Activated CD4-positive, alpha-beta T cell treated with anti-CD3 and anti-CD28 coated beads, Interleukin-2, amount 10 ng/mL, durations not matched to agents 7 days and 5 days (primary cell): ENCODE measurements at regions not wholly inside any gene's neighbourhood (a gene's known extent, or its start where the extent isn't known, plus 50 kb on each side); places are given as distances from the start of the nearest gene placed in this dataset.

ENCODE experiments used
- CTCF ChIA-PET: fragments of 350-600 bp; sonication (Branson Sonifier 250); formaldehyde crosslinking; loops from one replicate; lab custom pipeline; 2021; ENCODE audit warnings: antibody characterized with exemption; lab: Charles Lee
- POLR2A ChIA-PET: fragments of 350-600 bp; sonication (Branson Sonifier 250); formaldehyde crosslinking; loops from one replicate; lab custom pipeline; 2021; ENCODE audit warnings: antibody characterized with exemption; lab: Charles Lee
- DNase-seq: peaks from one replicate; pipeline ENCODE4 v3.0.0-alpha.2; 2020
- H3K27ac Mint-ChIP-seq: one replicate; pipeline ENCODE4 v1.8.0; 2021; ENCODE audit warnings: mild to moderate bottlenecking, moderate library complexity, mixed read lengths
- H3K27me3 Mint-ChIP-seq: one replicate; pipeline ENCODE4 v1.8.0; 2021; ENCODE audit warnings: mixed read lengths
- H3K36me3 Mint-ChIP-seq: one replicate; pipeline ENCODE4 v1.8.0; 2021; ENCODE audit warnings: low read depth, mixed read lengths
- H3K4me1 Mint-ChIP-seq: one replicate; pipeline ENCODE4 v1.8.0; 2021; ENCODE audit warnings: mixed read lengths
- H3K4me3 Mint-ChIP-seq: one replicate; pipeline ENCODE4 v1.8.0; 2021; ENCODE audit warnings: mild to moderate bottlenecking, moderate library complexity, mixed read lengths
- H3K9me3 Mint-ChIP-seq: one replicate; pipeline ENCODE4 v1.8.0; 2021; ENCODE audit warnings: mixed read lengths

DNA sequence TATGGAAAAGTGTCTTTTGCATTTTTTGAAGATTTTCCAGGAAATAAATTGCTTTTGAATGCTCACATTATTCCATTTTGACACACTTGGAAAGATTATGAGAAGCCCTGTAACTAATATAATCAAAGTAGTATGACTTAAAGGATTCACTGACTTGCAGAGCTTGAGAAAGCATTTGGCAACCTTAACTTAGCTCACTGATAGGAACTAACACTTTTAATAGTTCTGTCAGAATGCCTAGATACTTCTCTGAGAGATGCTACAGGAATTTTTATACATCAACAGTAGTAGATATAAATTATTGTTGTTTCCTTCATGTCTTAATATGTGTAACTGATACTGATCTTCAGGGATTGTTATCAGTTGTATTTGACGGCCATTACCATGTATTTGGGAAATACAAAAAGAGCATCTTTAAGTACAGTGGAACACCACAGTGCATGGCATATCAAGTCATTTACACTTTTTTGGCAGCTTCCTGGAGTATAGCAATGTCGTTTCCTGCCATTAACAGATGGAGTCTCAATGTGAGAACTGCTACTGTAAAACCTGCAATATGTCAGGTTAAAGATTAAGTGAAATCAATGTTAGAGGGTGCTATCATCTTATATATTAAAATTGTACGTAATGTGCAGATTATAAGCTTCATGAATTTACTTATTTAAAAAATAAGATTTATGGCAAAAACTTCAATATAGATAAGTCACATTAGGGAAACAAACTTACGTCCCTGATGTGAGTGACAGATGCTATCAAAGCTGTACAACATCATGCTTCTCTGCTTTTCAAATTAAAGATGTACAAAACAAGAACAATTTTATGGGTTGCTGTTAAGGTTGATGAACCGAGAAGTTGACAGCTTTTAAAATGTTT lies 1159.8 kb upstream of the MIR17HG start:
- Mint-ChIP-seq H3K27ac (no peak overlapping the region), H3K4me1 (no peaks in the 10 kb centered on the region), H3K9me3 (peaks cover 4% of the 10 kb centered on the region), H3K36me3 (no peaks in the 10 kb centered on the region), H3K27me3 (no peaks in the 10 kb centered on the region), H3K4me3 (no peak overlapping the region)
- DNase-seq, result no peak
- CTCF ChIA-PET, result interaction anchor here (0.9 kb wide), 1 partner anchor 12 kb away, joined by 3 read pairs; no protein-coding TSS in a partner anchor
- POLR2A ChIA-PET, result no interaction called here

DNA sequence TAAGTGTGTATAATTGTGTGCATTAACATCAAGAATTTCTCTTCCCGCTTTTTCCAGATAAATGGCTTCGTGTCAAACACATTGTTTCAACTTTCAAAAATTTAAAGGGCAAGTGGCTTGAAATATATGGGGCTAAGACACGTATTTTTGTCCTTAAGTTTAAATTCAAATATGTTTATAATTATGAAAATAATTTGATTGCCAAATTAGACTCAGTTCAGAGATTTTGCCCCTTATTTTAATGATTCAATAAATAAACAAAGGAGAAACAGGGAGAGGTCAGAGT lies 1159.2 kb upstream of the MIR17HG start:
- no peak overlapping the region for H3K27ac Mint-ChIP-seq
- no peaks in the 10 kb centered on the region for H3K27me3 Mint-ChIP-seq
- no peak overlapping the region for H3K4me3 Mint-ChIP-seq
- H3K4me1 Mint-ChIP-seq, result no peaks in the 10 kb centered on the region
- no peaks in the 10 kb centered on the region for H3K36me3 Mint-ChIP-seq
- ChIA-PET POLR2A (no interaction called here), CTCF (interaction anchor here (0.9 kb wide), 1 partner anchor 11 kb away, joined by 3 read pairs; no protein-coding TSS in a partner anchor)
- peaks cover 4% of the 10 kb centered on the region for H3K9me3 Mint-ChIP-seq
- DNase-seq, result no peak

DNA sequence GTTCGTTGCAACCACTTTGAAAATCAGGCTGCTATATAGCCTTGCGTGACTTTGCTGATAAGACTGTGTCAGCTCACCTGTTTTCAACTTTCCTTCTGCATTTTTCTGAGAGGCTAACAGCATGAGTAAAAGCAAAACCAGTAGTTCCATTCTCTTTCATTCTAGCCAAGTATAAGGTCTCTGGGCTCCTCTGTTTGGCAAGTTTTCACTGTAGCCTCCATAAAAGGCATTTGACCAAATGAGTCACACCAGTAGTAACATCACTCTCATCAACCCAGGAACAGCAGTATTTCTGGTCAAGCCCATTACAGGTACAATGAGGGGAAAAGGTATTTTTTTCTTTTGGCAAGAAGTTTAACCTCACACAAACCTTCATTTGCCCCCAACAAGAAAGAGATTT lies 1149.8 kb upstream of the MIR17HG start:
- Mint-ChIP-seq H3K4me3 (no peak overlapping the region), H3K4me1 (no peaks in the 10 kb centered on the region), H3K27ac (no peak overlapping the region), H3K36me3 (no peaks in the 10 kb centered on the region), H3K27me3 (no peaks in the 10 kb centered on the region), H3K9me3 (peaks cover 4% of the 10 kb centered on the region)
- POLR2A ChIA-PET, result no interaction called here
- no peak for DNase-seq
- CTCF ChIA-PET, result no interaction called here

DNA sequence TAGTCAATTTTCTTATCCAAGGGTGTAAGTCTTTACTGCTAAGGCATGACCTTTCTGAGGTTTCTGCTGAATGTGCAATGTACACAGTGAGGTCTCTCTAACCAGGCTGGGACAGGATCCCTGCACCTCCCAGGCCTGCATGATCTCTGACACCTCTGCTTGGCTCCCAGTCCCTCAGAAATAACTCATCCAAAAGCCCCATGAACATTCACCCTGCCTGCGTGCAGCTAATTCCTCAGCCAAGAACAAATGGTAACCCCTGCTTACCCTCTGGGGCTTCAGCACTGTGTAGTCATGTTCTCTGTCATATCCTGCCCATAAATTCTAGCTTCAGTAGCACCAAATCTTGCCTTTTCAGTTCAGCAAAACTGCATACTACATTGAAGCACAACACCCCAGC lies 1146.3 kb upstream of the MIR17HG start:
- Mint-ChIP-seq H3K27me3 (no peaks in the 10 kb centered on the region), H3K4me1 (no peaks in the 10 kb centered on the region), H3K9me3 (peaks cover 9% of the 10 kb centered on the region), H3K27ac (no peak overlapping the region), H3K4me3 (no peak overlapping the region), H3K36me3 (no peaks in the 10 kb centered on the region)
- ChIA-PET POLR2A (no interaction called here), CTCF (no interaction called here)
- no peak for DNase-seq

DNA sequence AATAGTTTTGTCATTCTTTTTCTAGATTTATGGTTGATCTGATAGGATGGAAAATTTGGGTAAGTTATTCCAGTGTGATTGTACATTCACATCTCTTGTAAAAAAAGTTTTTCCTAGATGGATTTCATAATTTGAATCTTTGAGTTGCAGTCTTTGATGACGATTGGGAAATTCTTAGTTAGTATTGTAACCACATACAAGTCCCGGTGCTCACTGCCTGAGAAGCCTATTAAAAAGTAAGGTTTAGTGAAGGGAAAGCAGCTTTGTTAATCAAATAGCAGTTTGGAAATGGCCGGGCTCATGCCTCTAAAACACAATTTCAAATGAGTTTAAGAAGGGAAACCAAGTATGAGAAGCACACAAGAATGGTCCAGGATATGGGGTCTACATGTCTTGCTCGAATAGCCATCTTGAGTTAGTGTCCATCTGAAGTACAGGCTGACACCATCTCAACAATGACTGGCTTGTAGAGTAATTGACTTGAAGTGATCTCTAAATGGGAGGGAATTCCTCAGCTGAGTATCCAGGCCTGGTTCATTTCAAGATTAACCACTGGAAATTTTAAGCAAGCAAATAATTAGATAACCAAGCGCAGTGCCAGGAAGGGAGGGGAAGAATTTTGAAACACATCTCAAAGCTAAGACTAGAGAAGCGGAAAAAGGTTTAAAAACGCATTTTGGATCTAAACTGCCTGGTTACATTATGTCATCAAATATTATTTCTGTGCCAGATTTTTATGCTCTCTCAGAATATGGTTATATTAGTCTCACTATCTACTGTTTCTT lies 1145.6 kb upstream of the MIR17HG start:
- DNase-seq, result no peak
- H3K4me3 Mint-ChIP-seq, result no peak overlapping the region
- H3K27ac Mint-ChIP-seq, result no peak overlapping the region
- H3K27me3 Mint-ChIP-seq, result no peaks in the 10 kb centered on the region
- no peaks in the 10 kb centered on the region for H3K36me3 Mint-ChIP-seq
- POLR2A ChIA-PET, result no interaction called here
- CTCF ChIA-PET, result no interaction called here
- H3K4me1 Mint-ChIP-seq, result no peaks in the 10 kb centered on the region
- peaks cover 14% of the 10 kb centered on the region for H3K9me3 Mint-ChIP-seq

DNA sequence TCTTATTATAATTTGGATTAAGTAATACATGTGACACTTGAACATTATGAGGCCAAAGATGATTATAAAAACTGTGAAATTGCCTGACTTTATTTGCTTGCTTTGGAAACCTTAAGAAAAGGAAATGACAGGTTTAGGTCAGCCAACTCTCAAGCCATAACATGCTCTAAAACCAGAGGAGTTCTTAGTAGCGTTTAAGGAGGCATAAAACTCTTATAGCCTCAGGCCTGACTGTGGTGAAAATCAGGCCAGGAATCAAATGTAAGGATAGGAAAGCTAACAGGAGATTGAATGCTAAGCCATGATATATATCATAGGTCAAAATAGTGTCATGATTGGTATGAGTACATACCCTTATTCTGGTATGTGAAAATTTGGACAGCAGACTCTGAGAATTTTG lies 1142.4 kb upstream of the MIR17HG start:
- ChIA-PET CTCF (no interaction called here), POLR2A (no interaction called here)
- Mint-ChIP-seq H3K4me1 (no peaks in the 10 kb centered on the region), H3K36me3 (no peaks in the 10 kb centered on the region), H3K4me3 (no peak overlapping the region), H3K27ac (no peak overlapping the region), H3K27me3 (no peaks in the 10 kb centered on the region), H3K9me3 (peaks cover 24% of the 10 kb centered on the region)
- no peak for DNase-seq

DNA sequence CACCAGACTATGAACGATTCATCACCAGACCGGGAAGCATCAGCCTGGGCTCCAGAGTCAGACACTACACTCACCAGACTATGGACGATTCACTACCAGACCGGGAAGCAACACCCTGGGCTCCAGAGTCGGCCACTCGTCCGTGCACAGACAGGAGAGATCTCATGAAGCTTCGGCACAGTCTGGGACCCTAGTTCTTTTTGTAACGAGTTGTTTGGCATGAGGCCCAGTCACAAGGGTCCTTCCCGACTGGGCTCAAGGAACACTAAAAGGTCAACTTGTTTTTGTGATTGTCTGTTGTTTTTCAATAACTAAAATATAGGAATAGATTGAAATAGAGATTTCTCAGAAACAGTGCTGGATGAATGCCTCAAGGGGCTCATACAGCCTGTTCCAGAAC lies 1141.6 kb upstream of the MIR17HG start:
- H3K27ac Mint-ChIP-seq, result no peak overlapping the region
- H3K36me3 Mint-ChIP-seq, result no peaks in the 10 kb centered on the region
- POLR2A ChIA-PET, result no interaction called here

DNA sequence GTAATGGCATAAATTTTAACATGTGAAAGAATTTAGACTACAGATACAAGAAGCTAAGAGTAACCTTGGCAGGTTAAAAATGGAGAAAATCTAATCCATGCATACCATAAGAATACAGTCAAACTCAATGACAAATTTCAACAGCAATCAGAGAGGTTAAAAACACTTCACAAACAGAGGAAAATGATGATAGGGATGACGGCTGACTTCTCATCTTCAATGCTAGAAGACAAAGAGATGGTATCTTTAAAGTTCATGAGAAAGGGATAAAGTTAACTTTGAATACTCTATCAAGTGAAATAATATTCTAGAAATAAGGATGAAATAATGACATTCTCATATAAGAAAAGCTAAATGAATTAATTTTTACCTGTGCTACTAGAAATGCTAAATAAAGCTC lies 1130.2 kb upstream of the MIR17HG start:
- CTCF ChIA-PET, result no interaction called here
- no peak for DNase-seq
- H3K36me3 Mint-ChIP-seq, result no peaks in the 10 kb centered on the region

More for the DNA sequence above, 1141.6 kb upstream of the MIR17HG start:
- H3K4me1 Mint-ChIP-seq, result no peaks in the 10 kb centered on the region
- H3K27me3 Mint-ChIP-seq, result no peaks in the 10 kb centered on the region
- peaks cover 25% of the 10 kb centered on the region for H3K9me3 Mint-ChIP-seq
- DNase-seq, result no peak
- H3K4me3 Mint-ChIP-seq, result no peak overlapping the region
- CTCF ChIA-PET, result no interaction called here

DNA sequence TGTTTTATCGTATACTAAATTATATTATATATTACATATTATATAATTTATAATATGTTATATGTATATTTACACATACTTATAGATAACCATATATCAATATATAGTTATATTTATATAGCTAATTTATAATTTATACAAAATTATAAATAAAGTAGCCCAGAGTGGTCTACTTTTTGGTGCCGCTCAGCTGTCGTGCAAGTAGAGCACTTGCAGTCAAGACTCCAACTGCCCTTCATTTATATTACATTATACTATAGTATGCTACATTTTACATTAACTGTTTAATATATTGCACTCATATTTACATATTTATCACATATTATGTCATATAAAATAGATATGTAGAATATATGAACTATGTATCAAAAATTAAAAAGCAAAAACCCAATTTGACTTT lies 1124.7 kb upstream of the MIR17HG start:
- H3K27me3 Mint-ChIP-seq, result no peaks in the 10 kb centered on the region
- ChIA-PET POLR2A (no interaction called here), CTCF (no interaction called here)
- no peaks in the 10 kb centered on the region for H3K9me3 Mint-ChIP-seq
- DNase-seq, result no peak
- no peak overlapping the region for H3K27ac Mint-ChIP-seq
- H3K4me1 Mint-ChIP-seq, result no peaks in the 10 kb centered on the region
- H3K4me3 Mint-ChIP-seq, result no peak overlapping the region
- H3K36me3 Mint-ChIP-seq, result no peaks in the 10 kb centered on the region

More for the DNA sequence above, 1130.2 kb upstream of the MIR17HG start:
- Mint-ChIP-seq H3K4me3 (no peak overlapping the region), H3K27ac (no peak overlapping the region), H3K9me3 (peaks cover 3% of the 10 kb centered on the region), H3K4me1 (no peaks in the 10 kb centered on the region), H3K27me3 (no peaks in the 10 kb centered on the region)
- POLR2A ChIA-PET, result no interaction called here

DNA sequence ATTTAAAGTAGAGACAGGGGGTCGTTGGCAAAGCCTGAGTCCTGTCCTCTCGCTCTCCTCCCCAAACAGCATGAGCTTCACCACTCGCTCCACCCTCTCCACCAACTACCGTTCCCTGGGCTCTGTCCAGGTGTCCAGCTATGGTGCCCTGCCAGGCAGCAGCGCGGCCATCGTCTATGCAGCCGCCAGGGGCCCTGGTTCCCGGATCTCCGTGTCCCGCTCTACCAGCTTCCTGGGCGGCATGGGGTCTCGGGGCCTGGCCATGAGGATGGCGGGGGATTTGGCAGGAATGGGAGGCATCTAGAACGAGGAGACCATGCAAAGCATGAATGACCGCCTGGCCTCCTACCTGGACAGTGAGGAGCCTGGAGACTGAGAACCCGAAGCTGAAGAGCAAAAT lies 1117.2 kb upstream of the MIR17HG start:
- no peaks in the 10 kb centered on the region for H3K27me3 Mint-ChIP-seq
- no peak overlapping the region for H3K4me3 Mint-ChIP-seq
- H3K36me3 Mint-ChIP-seq, result no peaks in the 10 kb centered on the region
- CTCF ChIA-PET, result no interaction called here
- DNase-seq, result no peak
- H3K4me1 Mint-ChIP-seq, result no peaks in the 10 kb centered on the region
- H3K9me3 Mint-ChIP-seq, result peaks cover 6% of the 10 kb centered on the region
- no peak overlapping the region for H3K27ac Mint-ChIP-seq
- POLR2A ChIA-PET, result no interaction called here

DNA sequence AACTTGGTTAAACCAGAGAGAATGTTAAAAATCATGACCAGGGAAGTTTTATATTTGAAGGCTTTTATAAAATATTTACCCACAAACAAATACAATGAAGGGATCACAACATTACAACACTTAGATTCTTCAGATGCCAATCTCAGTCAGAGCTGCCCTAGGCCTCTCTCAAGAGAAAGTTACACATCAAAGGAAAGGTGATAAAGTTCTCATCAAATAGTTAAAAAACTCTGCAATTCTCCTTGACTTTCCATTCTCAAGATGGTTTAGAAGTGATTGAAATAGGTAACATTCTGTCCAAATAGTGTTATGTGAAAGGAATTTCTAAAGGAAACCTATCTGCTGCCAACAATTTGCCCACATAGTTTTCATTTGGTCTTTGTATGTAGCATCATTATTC lies 1115.2 kb upstream of the MIR17HG start:
- POLR2A ChIA-PET, result no interaction called here

DNA sequence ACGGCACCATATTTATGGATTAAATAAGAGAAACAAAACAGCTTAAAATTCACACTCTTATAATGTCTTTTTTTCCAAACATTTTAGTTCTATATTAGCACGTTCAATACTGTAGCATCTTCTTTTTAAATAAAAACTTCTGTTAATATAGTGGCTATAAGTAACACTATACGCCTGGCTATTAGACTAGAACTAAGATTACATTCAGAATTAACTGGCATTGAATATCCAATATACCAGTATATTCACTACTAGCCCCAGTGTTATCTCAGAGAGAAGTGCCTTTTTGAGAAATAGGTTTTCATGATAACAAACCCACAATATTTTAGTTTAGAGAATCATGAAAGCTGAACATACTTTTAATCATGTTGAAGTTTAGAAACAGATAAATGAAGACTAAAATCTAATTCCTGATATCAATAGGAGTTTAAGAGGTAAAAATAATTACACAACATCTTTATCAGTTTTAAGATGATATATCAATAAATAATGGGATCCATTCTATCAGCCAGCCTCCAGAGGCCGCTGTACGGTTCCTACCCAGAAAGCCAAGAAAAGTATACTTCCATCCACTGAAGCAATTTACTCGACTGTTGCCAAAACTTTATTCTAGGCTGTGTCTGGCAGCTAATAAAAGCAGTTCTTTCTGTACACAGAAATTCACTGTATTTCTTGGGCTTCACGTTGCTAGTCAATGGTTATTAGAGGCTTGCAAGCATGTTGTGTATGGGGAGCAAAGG lies 1113.4 kb upstream of the MIR17HG start:
- no peaks in the 10 kb centered on the region for H3K4me1 Mint-ChIP-seq
- H3K9me3 Mint-ChIP-seq, result peaks cover 7% of the 10 kb centered on the region
- H3K27ac Mint-ChIP-seq, result no peak overlapping the region
- no peaks in the 10 kb centered on the region for H3K27me3 Mint-ChIP-seq
- no peaks in the 10 kb centered on the region for H3K36me3 Mint-ChIP-seq
- no peak overlapping the region for H3K4me3 Mint-ChIP-seq
- CTCF ChIA-PET, result no interaction called here
- POLR2A ChIA-PET, result no interaction called here
- no peak for DNase-seq

More for the DNA sequence above, 1115.2 kb upstream of the MIR17HG start:
- no peak for DNase-seq
- Mint-ChIP-seq H3K27ac (no peak overlapping the region), H3K27me3 (no peaks in the 10 kb centered on the region), H3K9me3 (peaks cover 6% of the 10 kb centered on the region), H3K4me1 (no peaks in the 10 kb centered on the region), H3K36me3 (no peaks in the 10 kb centered on the region), H3K4me3 (no peak overlapping the region)
- CTCF ChIA-PET, result no interaction called here

DNA sequence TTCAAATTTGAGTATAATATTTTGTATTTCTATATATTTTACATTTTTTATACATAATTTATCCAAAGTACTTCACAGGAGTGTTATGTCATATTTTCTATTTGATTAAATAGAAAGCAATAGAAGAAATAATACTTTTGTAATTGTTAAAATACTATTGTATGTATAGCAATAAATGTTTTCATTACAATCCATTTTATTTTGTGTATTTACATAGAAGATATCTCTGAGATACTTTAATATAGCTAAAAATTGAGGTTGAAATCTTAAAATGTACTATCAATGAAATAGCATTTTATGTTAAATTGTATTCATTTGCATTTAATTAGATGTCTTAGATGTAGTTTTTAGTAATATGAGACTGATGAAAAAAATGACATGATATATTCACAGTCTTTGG lies 1109.6 kb upstream of the MIR17HG start:
- no peaks in the 10 kb centered on the region for H3K36me3 Mint-ChIP-seq
- ChIA-PET CTCF (interaction anchor here (0.6 kb wide), 1 partner anchor 424 kb away, joined by 8 read pairs; no protein-coding TSS in a partner anchor), POLR2A (no interaction called here)
- no peaks in the 10 kb centered on the region for H3K27me3 Mint-ChIP-seq
- DNase-seq, result no peak
- no peak overlapping the region for H3K4me3 Mint-ChIP-seq
- no peak overlapping the region for H3K27ac Mint-ChIP-seq
- H3K9me3 Mint-ChIP-seq, result peaks cover 4% of the 10 kb centered on the region
- no peaks in the 10 kb centered on the region for H3K4me1 Mint-ChIP-seq
